Esophagus muscularis mucosa (tissue), 4 donors: ENCODE measurements at regions not wholly inside any gene's neighbourhood (a gene's known extent, or its start where the extent isn't known, plus 50 kb on each side); places are given as distances from the start of the nearest gene placed in this dataset.

Source experiments
- DNase-seq: peaks from one replicate; pipeline ENCODE4 v3.0.0-alpha.2; 2017; ENCODE audit errors: extremely low spot score
- H3K27ac ChIP-seq, 4 donors: fragments of 200-600 bp; sonication (generic); replicated peaks in 1 of 4; 1 replicate in 3 of 4; 2 replicates in 1 of 4; pipeline ENCODE4 v1.5.1; 2016 to 2019; ENCODE audit warnings: mild to moderate bottlenecking in 1 of 4
- H3K27me3 ChIP-seq, 4 donors: fragments of 200-600 bp; sonication (generic); one replicate each; pipeline versions ENCODE4 v1.5.1 to v1.6.0; 2016 to 2019
- H3K36me3 ChIP-seq, 4 donors: fragments of 200-600 bp; sonication (generic); one replicate each; pipeline ENCODE4 v1.5.1; 2016 to 2019
- H3K4me1 ChIP-seq, 4 donors: fragments of 200-600 bp; sonication (generic); one replicate each; pipeline ENCODE4 v1.5.1; 2016 to 2019
- H3K4me3 ChIP-seq, 4 donors: fragments of 200-600 bp; sonication (generic); 1 replicate in 2 of 4; 2 replicates in 2 of 4; pipeline ENCODE4 v1.5.1; 2016 to 2019; ENCODE audit warnings: mild to moderate bottlenecking in 4 of 4, moderate library complexity in 1 of 4
- H3K9me3 ChIP-seq, 4 donors: fragments of 200-600 bp; sonication (generic); 1 replicate in 3 of 4; 2 replicates in 1 of 4; pipeline ENCODE4 v1.5.1; 2016 to 2019
- EP300 ChIP-seq: sonication (generic); formaldehyde crosslinking; IDR thresholded peaks from one replicate; pipeline ENCODE4 v1.6.1; 2017; ENCODE audit warnings: antibody characterized with exemption
- POLR2A ChIP-seq: fragments of 450-650 bp; IDR thresholded peaks from one replicate; pipeline ENCODE4 v1.6.1; 2017; ENCODE audit warnings: antibody characterized with exemption, moderate library complexity, mild to moderate bottlenecking, low read depth
- POLR2AphosphoS5 ChIP-seq, 2 donors: sonication (generic); formaldehyde crosslinking; IDR thresholded peaks; one replicate each; pipeline ENCODE4 v1.6.1; 2017; ENCODE audit warnings: antibody characterized with exemption in 2 of 2
- WGBS: methylation state at CpG from one replicate; pipeline ENCODE4 v1.1.5; 2018; 5-methylcytosine and 5-hydroxymethylcytosine counted together
- intact Hi-C: fragments of 100-400 bp; cut with DNase I; formaldehyde crosslinking; loops from one replicate; pipeline ENCODE4 v1.15.1; 2023
- TF ChIP-seq, protein P1 (sequence below), 3 experiments: fragments of 200-600 bp in 2 of 3; fragments of 450-650 bp in 1 of 3; sonication (generic) in 2 of 3; IDR thresholded peaks; one replicate each; pipeline ENCODE4 v1.5.1; 2017 to 2019; ENCODE audit warnings: antibody characterized with exemption in 3 of 3, mild to moderate bottlenecking in 2 of 3, moderate library complexity in 1 of 3

DNA sequence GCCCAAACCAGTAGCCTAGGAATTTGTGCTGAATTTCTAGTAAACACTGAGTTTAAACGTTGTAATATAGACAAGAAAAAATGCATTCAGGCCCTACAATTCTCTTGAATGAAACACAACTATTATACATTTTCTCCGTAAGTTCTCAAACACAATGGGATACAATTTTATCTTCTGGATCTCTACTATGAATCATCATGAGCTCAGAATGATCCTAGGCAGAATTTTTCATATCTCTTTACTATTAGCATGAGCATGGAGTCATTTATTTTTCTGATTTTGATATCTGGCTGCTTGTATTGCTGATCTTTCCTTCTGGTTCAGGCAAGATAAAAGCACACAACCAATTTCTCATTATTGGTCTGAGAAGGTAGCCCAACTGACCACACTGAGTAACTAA lies 1123.4 kb upstream of the RAG2 start:
- Histone ChIP-seq H3K4me1 (no peaks in the 10 kb centered on the region), H3K27me3 (no peaks in the 10 kb centered on the region), H3K4me3 (no peak overlapping the region), H3K27ac (no peak overlapping the region), H3K36me3 (no peaks in the 10 kb centered on the region), H3K9me3 (no peaks in the 10 kb centered on the region)
- intact Hi-C loops = no loop called here
- 64% methylated on average over 2 of the region's 2 CpGs for WGBS
- DNase-seq = no peak
- TF ChIP-seq POLR2AphosphoS5 (IDR thresholded peaks at IDR 0.05) (no peak), POLR2A (no peak)
- TF ChIP-seq, protein P1, sequence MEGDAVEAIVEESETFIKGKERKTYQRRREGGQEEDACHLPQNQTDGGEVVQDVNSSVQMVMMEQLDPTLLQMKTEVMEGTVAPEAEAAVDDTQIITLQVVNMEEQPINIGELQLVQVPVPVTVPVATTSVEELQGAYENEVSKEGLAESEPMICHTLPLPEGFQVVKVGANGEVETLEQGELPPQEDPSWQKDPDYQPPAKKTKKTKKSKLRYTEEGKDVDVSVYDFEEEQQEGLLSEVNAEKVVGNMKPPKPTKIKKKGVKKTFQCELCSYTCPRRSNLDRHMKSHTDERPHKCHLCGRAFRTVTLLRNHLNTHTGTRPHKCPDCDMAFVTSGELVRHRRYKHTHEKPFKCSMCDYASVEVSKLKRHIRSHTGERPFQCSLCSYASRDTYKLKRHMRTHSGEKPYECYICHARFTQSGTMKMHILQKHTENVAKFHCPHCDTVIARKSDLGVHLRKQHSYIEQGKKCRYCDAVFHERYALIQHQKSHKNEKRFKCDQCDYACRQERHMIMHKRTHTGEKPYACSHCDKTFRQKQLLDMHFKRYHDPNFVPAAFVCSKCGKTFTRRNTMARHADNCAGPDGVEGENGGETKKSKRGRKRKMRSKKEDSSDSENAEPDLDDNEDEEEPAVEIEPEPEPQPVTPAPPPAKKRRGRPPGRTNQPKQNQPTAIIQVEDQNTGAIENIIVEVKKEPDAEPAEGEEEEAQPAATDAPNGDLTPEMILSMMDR (IDR thresholded peaks at IDR 0.05) = no peak

DNA sequence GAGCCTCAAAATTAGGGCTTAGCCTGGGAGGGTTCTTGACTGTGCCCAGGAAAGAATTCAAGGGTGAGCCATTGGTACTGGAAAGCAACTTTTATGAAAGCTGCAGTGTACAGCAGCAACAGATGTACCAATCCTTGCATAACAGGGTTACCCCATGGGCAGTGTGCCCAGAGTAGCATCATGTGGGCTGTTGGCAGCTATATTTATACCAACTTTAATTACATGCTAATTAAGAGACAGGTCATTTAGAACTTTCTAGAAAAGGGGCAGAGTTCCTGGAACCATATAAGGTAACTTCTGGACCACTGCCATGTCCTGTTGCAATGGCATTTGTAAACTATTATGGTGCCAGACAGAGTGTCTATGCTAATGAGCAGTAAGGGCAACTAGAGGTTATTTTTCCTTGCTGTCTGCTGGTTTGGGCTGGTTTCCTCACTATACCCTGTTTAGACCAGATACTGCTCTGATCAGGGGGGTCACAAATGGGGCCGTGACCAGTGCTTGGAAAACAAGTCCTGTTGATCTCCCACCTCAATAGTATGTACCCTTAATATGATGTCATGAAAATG lies 1120.5 kb upstream of the RAG2 start:
- TF ChIP-seq EP300 = no peak
- TF ChIP-seq POLR2A = no peak
- TF ChIP-seq, protein P1 (IDR thresholded peaks at IDR 0.05) = no peak
- no peak for TF ChIP-seq POLR2AphosphoS5 (IDR thresholded peaks at IDR 0.05)
- intact Hi-C loops = no loop called here

DNA sequence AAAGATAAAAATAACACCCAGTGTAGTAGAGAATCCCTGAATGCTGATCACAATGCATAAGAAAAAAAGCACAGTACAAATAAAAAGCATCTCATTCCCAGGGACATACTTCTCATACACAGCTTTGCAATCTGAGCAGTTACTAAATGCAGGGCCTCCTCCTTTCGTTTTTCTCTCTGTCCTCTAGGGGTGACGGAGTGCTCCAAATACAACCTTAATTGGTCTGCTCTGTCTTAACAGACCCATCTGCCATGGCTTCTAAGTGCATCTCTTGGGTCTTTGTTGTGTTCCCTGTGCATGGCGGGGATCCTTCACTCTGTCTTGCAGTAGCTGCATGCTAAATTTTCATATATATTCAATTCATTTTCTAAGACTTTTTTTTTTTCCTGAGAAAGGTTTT lies 1114.2 kb upstream of the RAG2 start:
- intact Hi-C loops = no loop called here
- no peak overlapping the region for H3K27ac ChIP-seq
- TF ChIP-seq POLR2AphosphoS5 (IDR thresholded peaks at IDR 0.05) (no peak), POLR2A (no peak), EP300 (no peak)
- TF ChIP-seq, protein P1 (IDR thresholded peaks at IDR 0.05) = peak in 1 of 3 experiments; percentile 38
- no peaks in the 10 kb centered on the region for H3K9me3 ChIP-seq
- no peaks in the 10 kb centered on the region for H3K36me3 ChIP-seq
- no peaks in the 10 kb centered on the region for H3K27me3 ChIP-seq
- no peak overlapping the region for H3K4me3 ChIP-seq
- peaks cover 0 to 9% (median 8%) of the 10 kb centered on the region in 4 donors for H3K4me1 ChIP-seq
- no peak for DNase-seq
- WGBS = 46% methylated on average over 3 of the region's 3 CpGs

More for the DNA sequence above, 1120.5 kb upstream of the RAG2 start:
- H3K27me3 ChIP-seq = no peaks in the 10 kb centered on the region
- no peaks in the 10 kb centered on the region for H3K9me3 ChIP-seq
- no peak for DNase-seq
- no peaks in the 10 kb centered on the region for H3K4me1 ChIP-seq
- H3K36me3 ChIP-seq = no peaks in the 10 kb centered on the region
- no peak overlapping the region for H3K4me3 ChIP-seq
- 79% methylated on average over 1 of the region's 1 CpG for WGBS
- no peak overlapping the region for H3K27ac ChIP-seq

DNA sequence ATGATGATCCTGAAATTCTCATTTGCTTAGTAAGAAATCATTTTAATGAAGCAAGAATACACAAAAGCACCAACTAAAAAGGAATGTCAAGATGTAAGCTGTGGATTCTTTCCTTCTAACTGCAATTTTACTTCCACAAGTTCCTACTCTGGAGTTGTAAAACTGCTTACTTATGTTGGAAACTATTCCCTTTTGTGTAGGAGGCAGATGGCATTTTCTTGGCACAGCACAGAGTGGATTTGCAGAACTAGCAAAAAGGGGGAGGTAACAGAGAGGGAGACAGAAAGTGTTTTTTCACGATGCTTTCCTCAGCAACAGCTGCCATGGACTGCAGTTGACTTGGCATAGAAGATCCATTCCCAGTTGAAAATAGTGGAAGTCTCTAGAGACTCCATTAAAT lies 1112.0 kb upstream of the RAG2 start:
- H3K27ac ChIP-seq = no peak overlapping the region
- no peaks in the 10 kb centered on the region for H3K9me3 ChIP-seq
- no peak for DNase-seq

More for the DNA sequence above, 1112.0 kb upstream of the RAG2 start:
- Histone ChIP-seq H3K4me3 (no peak overlapping the region), H3K4me1 (peaks cover 0 to 9% (median 8%) of the 10 kb centered on the region in 4 donors), H3K27me3 (no peaks in the 10 kb centered on the region), H3K36me3 (no peaks in the 10 kb centered on the region)
- TF ChIP-seq POLR2A (no peak), EP300 (no peak), POLR2AphosphoS5 (IDR thresholded peaks at IDR 0.05) (no peak)
- TF ChIP-seq, protein P1 (IDR thresholded peaks at IDR 0.05) = no peak
- WGBS = 20% methylated on average over 1 of the region's 1 CpG
- intact Hi-C loops = no loop called here
